Liver (tissue), 3 donors: ENCODE measurements at regions not wholly inside any gene's neighbourhood (a gene's known extent, or its start where the extent isn't known, plus 50 kb on each side); places are given as distances from the start of the nearest gene placed in this dataset.

Experiments used
- EGR1 ChIP-seq, 2 donors: IDR thresholded peaks; 2 replicates each; pipeline ENCODE4 v1.6.1; 2016 to 2018; ENCODE audit warnings: antibody characterized with exemption in 2 of 2, low read depth in 2 of 2
- GABPA ChIP-seq, 2 donors: IDR thresholded peaks in 1 of 2; conservative IDR thresholded peaks in 1 of 2; 2 replicates each; pipeline ENCODE4 v1.6.1; 2016; ENCODE audit warnings: antibody characterized with exemption in 2 of 2, mild to moderate bottlenecking in 1 of 2, moderate library complexity in 1 of 2
- JUND ChIP-seq, 2 donors: IDR thresholded peaks; 2 replicates each; pipeline ENCODE4 v1.6.1; 2016; ENCODE audit warnings: antibody characterized with exemption in 2 of 2
- RAD21 ChIP-seq, 2 donors: IDR thresholded peaks; 2 replicates each; pipeline ENCODE4 v1.6.1; 2016; ENCODE audit warnings: antibody characterized with exemption in 2 of 2, mild to moderate bottlenecking in 2 of 2
- SP1 ChIP-seq: IDR thresholded peaks from 2 replicates; pipeline ENCODE4 v1.6.1; 2018; ENCODE audit warnings: antibody characterized with exemption, mild to moderate bottlenecking
- TAF1 ChIP-seq: conservative IDR thresholded peaks from 2 replicates; pipeline ENCODE4 v1.6.1; 2016; ENCODE audit warnings: antibody characterized with exemption, mild to moderate bottlenecking
- YY1 ChIP-seq: IDR thresholded peaks from 2 replicates; pipeline ENCODE4 v1.6.1; 2016; ENCODE audit warnings: antibody characterized with exemption, mild to moderate bottlenecking
- TF ChIP-seq, protein P1 (sequence below): fragments of 150-350 bp; IDR thresholded peaks from 2 replicates; pipeline ENCODE4 v1.5.1; 2017; ENCODE audit warnings: improper control_type of control experiment, low read depth, low read length; ENCODE audit not compliant: missing input control
- TF ChIP-seq, protein P2 (sequence below): IDR thresholded peaks from 2 replicates; pipeline ENCODE4 v1.6.1; 2016; ENCODE audit warnings: antibody characterized with exemption
- TF ChIP-seq, protein P3 (sequence below): IDR thresholded peaks from 2 replicates; pipeline ENCODE4 v1.6.1; 2016; ENCODE audit warnings: antibody characterized with exemption, mild to moderate bottlenecking
- donor health status: healthy.
- donor health status: healthy.

DNA sequence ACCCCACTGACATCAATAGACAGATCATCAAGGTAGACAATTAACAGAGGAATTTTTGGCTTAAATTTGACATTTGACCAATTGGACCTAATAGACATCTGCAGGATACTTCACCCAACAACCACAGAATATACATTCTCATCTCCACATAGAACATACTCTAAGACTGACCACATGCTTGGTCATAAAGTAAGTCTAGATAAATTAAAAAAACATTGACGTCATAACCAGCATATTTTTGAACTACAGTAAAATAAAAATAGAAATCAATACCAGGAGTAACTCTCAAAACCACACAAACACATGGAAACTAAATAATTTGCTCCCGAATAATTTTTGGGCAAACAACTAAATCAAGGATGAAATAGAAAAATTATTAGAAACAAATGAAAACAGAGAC, 205.7 kb downstream of the REEP3 start:
- TF ChIP-seq, protein P1, sequence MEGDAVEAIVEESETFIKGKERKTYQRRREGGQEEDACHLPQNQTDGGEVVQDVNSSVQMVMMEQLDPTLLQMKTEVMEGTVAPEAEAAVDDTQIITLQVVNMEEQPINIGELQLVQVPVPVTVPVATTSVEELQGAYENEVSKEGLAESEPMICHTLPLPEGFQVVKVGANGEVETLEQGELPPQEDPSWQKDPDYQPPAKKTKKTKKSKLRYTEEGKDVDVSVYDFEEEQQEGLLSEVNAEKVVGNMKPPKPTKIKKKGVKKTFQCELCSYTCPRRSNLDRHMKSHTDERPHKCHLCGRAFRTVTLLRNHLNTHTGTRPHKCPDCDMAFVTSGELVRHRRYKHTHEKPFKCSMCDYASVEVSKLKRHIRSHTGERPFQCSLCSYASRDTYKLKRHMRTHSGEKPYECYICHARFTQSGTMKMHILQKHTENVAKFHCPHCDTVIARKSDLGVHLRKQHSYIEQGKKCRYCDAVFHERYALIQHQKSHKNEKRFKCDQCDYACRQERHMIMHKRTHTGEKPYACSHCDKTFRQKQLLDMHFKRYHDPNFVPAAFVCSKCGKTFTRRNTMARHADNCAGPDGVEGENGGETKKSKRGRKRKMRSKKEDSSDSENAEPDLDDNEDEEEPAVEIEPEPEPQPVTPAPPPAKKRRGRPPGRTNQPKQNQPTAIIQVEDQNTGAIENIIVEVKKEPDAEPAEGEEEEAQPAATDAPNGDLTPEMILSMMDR = no peak
- TF ChIP-seq SP1 (no peak), YY1 (no peak), RAD21 (IDR thresholded peaks at IDR 0.05) (no peak), EGR1 (IDR thresholded peaks at IDR 0.05; ENCODE audit: low read depth in 2 of 2) (no peak), GABPA (IDR thresholded peaks at IDR 0.05 in 1 of 2, conservative IDR thresholded peaks at IDR 0.05 in 1 of 2) (no peak), JUND (IDR thresholded peaks at IDR 0.05) (no peak), TAF1 (no peak)
- TF ChIP-seq, protein P2, sequence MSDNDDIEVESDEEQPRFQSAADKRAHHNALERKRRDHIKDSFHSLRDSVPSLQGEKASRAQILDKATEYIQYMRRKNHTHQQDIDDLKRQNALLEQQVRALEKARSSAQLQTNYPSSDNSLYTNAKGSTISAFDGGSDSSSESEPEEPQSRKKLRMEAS = no peak
- TF ChIP-seq, protein P3, sequence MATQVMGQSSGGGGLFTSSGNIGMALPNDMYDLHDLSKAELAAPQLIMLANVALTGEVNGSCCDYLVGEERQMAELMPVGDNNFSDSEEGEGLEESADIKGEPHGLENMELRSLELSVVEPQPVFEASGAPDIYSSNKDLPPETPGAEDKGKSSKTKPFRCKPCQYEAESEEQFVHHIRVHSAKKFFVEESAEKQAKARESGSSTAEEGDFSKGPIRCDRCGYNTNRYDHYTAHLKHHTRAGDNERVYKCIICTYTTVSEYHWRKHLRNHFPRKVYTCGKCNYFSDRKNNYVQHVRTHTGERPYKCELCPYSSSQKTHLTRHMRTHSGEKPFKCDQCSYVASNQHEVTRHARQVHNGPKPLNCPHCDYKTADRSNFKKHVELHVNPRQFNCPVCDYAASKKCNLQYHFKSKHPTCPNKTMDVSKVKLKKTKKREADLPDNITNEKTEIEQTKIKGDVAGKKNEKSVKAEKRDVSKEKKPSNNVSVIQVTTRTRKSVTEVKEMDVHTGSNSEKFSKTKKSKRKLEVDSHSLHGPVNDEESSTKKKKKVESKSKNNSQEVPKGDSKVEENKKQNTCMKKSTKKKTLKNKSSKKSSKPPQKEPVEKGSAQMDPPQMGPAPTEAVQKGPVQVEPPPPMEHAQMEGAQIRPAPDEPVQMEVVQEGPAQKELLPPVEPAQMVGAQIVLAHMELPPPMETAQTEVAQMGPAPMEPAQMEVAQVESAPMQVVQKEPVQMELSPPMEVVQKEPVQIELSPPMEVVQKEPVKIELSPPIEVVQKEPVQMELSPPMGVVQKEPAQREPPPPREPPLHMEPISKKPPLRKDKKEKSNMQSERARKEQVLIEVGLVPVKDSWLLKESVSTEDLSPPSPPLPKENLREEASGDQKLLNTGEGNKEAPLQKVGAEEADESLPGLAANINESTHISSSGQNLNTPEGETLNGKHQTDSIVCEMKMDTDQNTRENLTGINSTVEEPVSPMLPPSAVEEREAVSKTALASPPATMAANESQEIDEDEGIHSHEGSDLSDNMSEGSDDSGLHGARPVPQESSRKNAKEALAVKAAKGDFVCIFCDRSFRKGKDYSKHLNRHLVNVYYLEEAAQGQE = no peak
